Activated naive CD4-positive, alpha-beta T cell treated with anti-CD3 and anti-CD28 coated beads, Interleukin-2, amount 50 U/mL, for 24 hours (primary cell): ENCODE measurements at regions not wholly inside any gene's neighbourhood (a gene's known extent, or its start where the extent isn't known, plus 50 kb on each side); places are given as distances from the start of the nearest gene placed in this dataset.
A peak's percentile ranks its signal among the peaks of the same experiment; 100 is the strongest.

Experiments
- H3K27ac Mint-ChIP-seq: one replicate; pipeline ENCODE4 v1.8.0; 2021; ENCODE audit warnings: mild to moderate bottlenecking, mixed read lengths
- H3K27me3 Mint-ChIP-seq: one replicate; pipeline ENCODE4 v1.8.0; 2021; ENCODE audit warnings: mixed read lengths
- H3K36me3 Mint-ChIP-seq: one replicate; pipeline ENCODE4 v1.8.0; 2021; ENCODE audit warnings: mixed read lengths
- H3K4me1 Mint-ChIP-seq: one replicate; pipeline ENCODE4 v1.8.0; 2021; ENCODE audit warnings: mixed read lengths
- H3K4me3 Mint-ChIP-seq: one replicate; pipeline ENCODE4 v1.8.0; 2021; ENCODE audit warnings: mild to moderate bottlenecking, mixed read lengths
- H3K9me3 Mint-ChIP-seq: one replicate; pipeline ENCODE4 v1.8.0; 2021; ENCODE audit warnings: mixed read lengths

DNA sequence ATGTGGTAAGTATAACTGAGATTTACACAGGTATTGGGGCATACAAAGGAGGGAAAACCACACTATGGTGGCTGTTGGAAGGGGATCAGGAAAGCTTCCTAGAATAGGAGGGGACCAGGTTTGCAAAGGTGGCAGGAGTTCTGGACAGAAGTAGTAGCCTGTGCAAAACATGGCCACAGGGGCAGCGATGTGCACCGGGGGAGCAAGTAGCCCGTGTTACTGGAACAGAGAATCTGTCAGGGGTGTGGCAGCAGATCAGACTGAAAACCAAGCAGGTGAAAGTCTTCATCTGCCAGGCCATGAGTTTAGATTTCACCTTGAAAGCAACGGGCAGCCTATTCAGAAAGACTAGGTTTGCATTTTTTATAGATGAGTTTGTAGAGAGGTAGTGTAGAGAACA is 182.3 kb upstream of the LPP start:
- H3K27me3 Mint-ChIP-seq, result no peaks in the 10 kb centered on the region
- H3K4me3 Mint-ChIP-seq, result no peak overlapping the region
- H3K27ac Mint-ChIP-seq, result no peak overlapping the region
- peaks cover 3% of the 10 kb centered on the region for H3K9me3 Mint-ChIP-seq
- H3K36me3 Mint-ChIP-seq, result peaks cover 2% of the 10 kb centered on the region
- peaks cover 28% of the 10 kb centered on the region for H3K4me1 Mint-ChIP-seq

GRCh38 chr3:187972454-187972853 is 181.5 kb upstream of the LPP start:
- H3K4me3 Mint-ChIP-seq, result no peak overlapping the region
- H3K4me1 Mint-ChIP-seq, result peaks cover 32% of the 10 kb centered on the region
- H3K9me3 Mint-ChIP-seq, result peaks cover 7% of the 10 kb centered on the region
- H3K27me3 Mint-ChIP-seq, result no peaks in the 10 kb centered on the region
- no peak overlapping the region for H3K27ac Mint-ChIP-seq
- peaks cover 3% of the 10 kb centered on the region for H3K36me3 Mint-ChIP-seq

GRCh38 chr3:187973977-187974870 is 179.7 kb upstream of the LPP start:
- H3K9me3 Mint-ChIP-seq, result peaks cover 9% of the 10 kb centered on the region
- H3K27ac Mint-ChIP-seq, result peak overlapping the region; percentile 99
- peaks cover 46% of the 10 kb centered on the region for H3K4me1 Mint-ChIP-seq
- H3K4me3 Mint-ChIP-seq, result peak overlapping the region; percentile 78
- H3K27me3 Mint-ChIP-seq, result no peaks in the 10 kb centered on the region
- H3K36me3 Mint-ChIP-seq, result peaks cover 3% of the 10 kb centered on the region

DNA sequence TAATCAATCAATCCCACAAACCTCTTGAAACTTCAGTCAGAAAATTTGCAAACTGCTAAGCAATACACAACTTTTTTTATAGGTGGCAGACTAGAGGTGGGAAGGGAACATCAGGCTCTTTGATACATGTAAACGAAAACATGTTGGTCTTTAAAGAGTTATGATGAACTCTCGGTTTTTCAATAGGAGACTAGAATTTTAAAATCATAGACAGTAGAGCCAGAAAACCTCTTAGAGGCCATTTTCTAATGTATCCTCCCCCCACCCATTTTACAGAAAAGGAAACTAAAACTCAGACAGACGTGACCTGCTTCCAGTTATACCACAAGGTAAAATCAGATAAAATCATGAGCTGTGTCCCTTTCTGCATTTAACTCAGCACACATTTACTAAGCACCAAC is 179.1 kb upstream of the LPP start:
- Mint-ChIP-seq H3K27ac (peak overlapping the region; percentile 99), H3K27me3 (no peaks in the 10 kb centered on the region), H3K9me3 (peaks cover 9% of the 10 kb centered on the region), H3K4me1 (peaks cover 53% of the 10 kb centered on the region), H3K36me3 (peaks cover 3% of the 10 kb centered on the region), H3K4me3 (peak overlapping the region; percentile 78)

GRCh38 chr3:187975561-187976364 is 178.2 kb upstream of the LPP start:
- H3K27ac Mint-ChIP-seq, result peak overlapping the region; percentile 99
- peaks cover 9% of the 10 kb centered on the region for H3K9me3 Mint-ChIP-seq
- H3K27me3 Mint-ChIP-seq, result no peaks in the 10 kb centered on the region
- H3K36me3 Mint-ChIP-seq, result peaks cover 3% of the 10 kb centered on the region
- peak overlapping the region; percentile 78 for H3K4me3 Mint-ChIP-seq
- H3K4me1 Mint-ChIP-seq, result peaks cover 62% of the 10 kb centered on the region

DNA sequence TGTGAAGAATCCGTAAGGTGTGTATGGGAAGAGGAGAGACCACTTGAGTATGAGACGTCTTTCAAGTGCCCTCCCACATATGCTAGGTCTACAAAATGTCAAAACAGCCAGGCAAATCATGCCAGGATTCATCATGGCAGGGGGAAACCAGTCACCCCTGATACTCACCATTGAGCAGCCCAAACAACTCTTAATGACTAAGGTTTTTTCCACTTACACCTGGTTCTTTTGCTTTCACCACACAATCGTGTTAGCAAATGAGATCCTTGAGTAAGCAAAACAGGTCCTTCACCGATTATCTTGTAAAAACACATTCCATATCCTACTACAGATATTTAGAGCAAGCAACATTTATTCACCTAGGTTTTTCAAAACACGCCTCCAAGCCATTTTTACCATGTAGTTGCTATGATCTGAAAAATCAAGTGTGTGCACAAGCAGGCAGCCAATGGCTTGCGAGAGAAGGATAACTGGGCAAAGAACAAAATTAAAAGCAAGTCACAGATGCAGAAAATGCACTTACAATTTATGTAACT is 177.5 kb upstream of the LPP start:
- Mint-ChIP-seq H3K27me3 (no peaks in the 10 kb centered on the region), H3K4me1 (peaks cover 64% of the 10 kb centered on the region), H3K4me3 (peak overlapping the region; percentile 78), H3K27ac (peak overlapping the region; percentile 99), H3K9me3 (peaks cover 9% of the 10 kb centered on the region), H3K36me3 (peaks cover 3% of the 10 kb centered on the region)

- Mint-ChIP-seq H3K27ac (peak overlapping the region; percentile 26), H3K4me1 (peaks cover 64% of the 10 kb centered on the region), H3K4me3 (no peak overlapping the region), H3K9me3 (peaks cover 9% of the 10 kb centered on the region), H3K27me3 (no peaks in the 10 kb centered on the region), H3K36me3 (peaks cover 3% of the 10 kb centered on the region)
Measured at GRCh38 chr3:187977659-187978058, 176.3 kb upstream of the LPP start.

GRCh38 chr3:187978433-187979011 is 175.4 kb upstream of the LPP start:
- Mint-ChIP-seq H3K4me1 (peaks cover 64% of the 10 kb centered on the region), H3K27ac (peak overlapping the region; percentile 83), H3K4me3 (peak overlapping the region; percentile 41), H3K36me3 (peaks cover 3% of the 10 kb centered on the region), H3K27me3 (no peaks in the 10 kb centered on the region), H3K9me3 (peaks cover 9% of the 10 kb centered on the region)

DNA sequence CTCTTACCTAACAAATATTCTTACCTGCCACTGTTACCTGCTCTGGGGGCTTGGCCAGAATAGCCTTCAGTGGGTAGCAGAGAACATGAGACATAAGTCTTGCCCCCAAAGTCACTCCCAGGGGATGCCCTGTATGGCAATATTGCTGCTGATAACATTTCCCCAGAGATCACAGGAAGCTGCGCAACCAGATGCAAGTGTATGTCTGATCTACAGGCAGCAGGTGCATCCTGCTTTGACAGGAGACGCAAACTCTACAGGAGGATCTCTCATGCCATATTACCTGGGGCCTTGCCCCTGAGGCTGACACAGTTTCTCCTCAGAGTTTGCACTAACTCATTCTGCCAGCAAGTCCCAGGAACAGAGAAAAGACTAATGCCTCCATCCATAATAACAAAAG is 174.4 kb upstream of the LPP start:
- peaks cover 57% of the 10 kb centered on the region for H3K4me1 Mint-ChIP-seq

DNA sequence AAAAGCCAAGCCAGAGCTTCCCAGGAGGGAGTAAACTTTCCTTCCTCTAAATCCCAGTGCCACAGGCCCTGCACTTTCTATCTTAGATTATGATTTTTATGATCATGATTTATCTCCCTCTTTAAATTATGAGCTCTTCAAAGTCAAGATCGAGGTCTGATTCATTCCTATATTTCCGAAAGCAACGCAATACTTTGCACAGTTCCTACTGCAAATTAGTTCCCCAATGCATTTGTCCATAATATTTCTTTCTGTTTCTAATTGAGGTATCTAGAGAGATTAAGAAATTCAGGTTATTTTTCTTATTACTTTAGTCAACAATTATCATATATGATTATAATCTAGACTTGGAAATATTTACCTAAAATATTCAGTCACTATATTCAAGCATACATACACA is 173.1 kb upstream of the LPP start:
- Mint-ChIP-seq H3K4me3 (no peak overlapping the region), H3K36me3 (peaks cover 3% of the 10 kb centered on the region), H3K27me3 (no peaks in the 10 kb centered on the region), H3K9me3 (peaks cover 9% of the 10 kb centered on the region), H3K27ac (peak overlapping the region; percentile 7), H3K4me1 (peaks cover 48% of the 10 kb centered on the region)

More for the DNA sequence above, 174.4 kb upstream of the LPP start:
- Mint-ChIP-seq H3K9me3 (peaks cover 9% of the 10 kb centered on the region), H3K27ac (peak overlapping the region; percentile 85), H3K4me3 (no peak overlapping the region), H3K27me3 (no peaks in the 10 kb centered on the region), H3K36me3 (peaks cover 3% of the 10 kb centered on the region)

GRCh38 chr3:187982142-187982541 is 171.8 kb upstream of the LPP start:
- Mint-ChIP-seq H3K9me3 (peaks cover 4% of the 10 kb centered on the region), H3K4me1 (peaks cover 51% of the 10 kb centered on the region), H3K27me3 (no peaks in the 10 kb centered on the region), H3K36me3 (no peaks in the 10 kb centered on the region), H3K27ac (no peak overlapping the region), H3K4me3 (no peak overlapping the region)

GRCh38 chr3:187983484-187984124 is 170.4 kb upstream of the LPP start:
- Mint-ChIP-seq H3K4me3 (no peak overlapping the region), H3K4me1 (peaks cover 52% of the 10 kb centered on the region), H3K9me3 (no peaks in the 10 kb centered on the region)

DNA sequence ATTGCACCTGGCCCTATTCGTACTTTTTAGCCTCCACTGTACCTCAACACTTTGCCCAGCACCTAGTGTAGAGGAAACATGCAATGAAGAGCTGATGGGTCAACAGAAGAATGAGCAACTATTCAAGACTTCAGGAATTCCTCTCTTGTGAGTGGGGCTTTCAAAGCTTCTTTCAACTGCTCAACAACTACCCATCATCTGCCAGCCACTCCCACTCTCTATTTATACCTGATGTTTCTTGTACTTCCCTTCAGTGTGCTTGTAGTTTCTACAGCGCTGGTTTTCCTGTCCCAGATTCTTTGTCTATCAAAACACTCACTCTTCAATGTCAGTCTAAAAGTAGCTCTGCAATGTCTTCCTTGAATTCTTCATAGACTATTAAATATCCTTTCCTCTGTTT is 168.3 kb upstream of the LPP start:
- H3K27ac Mint-ChIP-seq, result no peak overlapping the region
- no peaks in the 10 kb centered on the region for H3K27me3 Mint-ChIP-seq
- peaks cover 32% of the 10 kb centered on the region for H3K4me1 Mint-ChIP-seq
- H3K36me3 Mint-ChIP-seq, result no peaks in the 10 kb centered on the region
- H3K4me3 Mint-ChIP-seq, result no peak overlapping the region
- no peaks in the 10 kb centered on the region for H3K9me3 Mint-ChIP-seq

More at GRCh38 chr3:187983484-187984124, 170.4 kb upstream of the LPP start:
- H3K27me3 Mint-ChIP-seq, result no peaks in the 10 kb centered on the region
- no peaks in the 10 kb centered on the region for H3K36me3 Mint-ChIP-seq
- no peak overlapping the region for H3K27ac Mint-ChIP-seq

GRCh38 chr3:187986514-187986934 is 167.4 kb upstream of the LPP start:
- Mint-ChIP-seq H3K9me3 (no peaks in the 10 kb centered on the region), H3K36me3 (no peaks in the 10 kb centered on the region), H3K4me1 (peaks cover 34% of the 10 kb centered on the region), H3K27ac (peak overlapping the region; percentile 38), H3K27me3 (no peaks in the 10 kb centered on the region), H3K4me3 (peak overlapping the region; percentile 12)

DNA sequence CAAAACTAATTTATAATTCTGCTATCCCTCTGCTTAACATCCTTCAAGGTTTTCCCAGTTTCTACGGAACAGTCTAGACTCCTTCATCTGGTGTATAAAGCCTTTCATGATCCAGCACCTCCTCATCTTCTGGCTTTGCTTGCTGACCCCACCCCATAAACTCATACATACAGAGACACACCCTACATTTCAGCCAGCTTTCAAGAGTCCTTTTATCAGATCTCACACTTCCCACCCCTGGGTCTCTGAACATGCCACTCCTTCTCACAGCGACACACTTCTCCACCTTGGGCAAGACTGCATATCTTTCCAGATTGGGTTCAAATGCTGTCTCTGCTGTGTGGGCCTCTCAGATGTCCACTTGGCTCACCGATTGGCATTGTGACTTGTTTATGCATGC is 166.8 kb upstream of the LPP start:
- Mint-ChIP-seq H3K4me1 (peaks cover 34% of the 10 kb centered on the region), H3K27me3 (no peaks in the 10 kb centered on the region), H3K9me3 (no peaks in the 10 kb centered on the region), H3K27ac (peak overlapping the region; percentile 1), H3K4me3 (peak overlapping the region; percentile 38), H3K36me3 (no peaks in the 10 kb centered on the region)
